ENCODE measurements at regions not wholly inside any gene's neighbourhood (a gene's known extent, or its start where the extent isn't known, plus 50 kb on each side); places are given as distances from the start of the nearest gene placed in this dataset.

DNA sequence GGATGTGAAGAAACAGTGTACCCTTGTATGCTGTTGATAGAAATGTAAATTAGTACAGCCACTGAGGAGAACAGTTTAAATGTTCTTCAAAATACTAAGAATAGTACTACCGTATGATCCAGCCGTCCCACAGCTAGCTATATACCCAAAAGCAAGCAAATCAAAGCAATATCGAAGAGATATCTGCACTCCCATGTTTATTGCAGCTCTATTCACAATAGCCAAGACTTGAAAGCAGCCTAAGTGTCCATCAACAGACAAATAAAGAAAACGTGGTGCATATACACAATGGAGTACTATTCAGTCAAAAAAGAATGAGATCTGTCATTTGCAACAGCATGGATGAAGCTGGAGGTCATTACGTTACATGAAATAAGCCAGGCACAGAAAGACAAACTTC, 88.5 kb upstream of the SLC38A4 start:
- H3K9me3 ChIP-seq (ENCODE audit: insufficient read depth, low read length): no peaks in the 10 kb centered on the region
- H3K9ac ChIP-seq (ENCODE audit: low read length): no peak overlapping the region
- no peak overlapping the region for H2AFZ ChIP-seq (ENCODE audit: low read depth, low read length)
- H3K27ac ChIP-seq (ENCODE audit: low read length): no peak overlapping the region
- no peaks in the 10 kb centered on the region for H3K36me3 ChIP-seq (replicated peaks; ENCODE audit: low read depth, low read length)
- H3K4me2 ChIP-seq (ENCODE audit: low read length): no peak overlapping the region
- TF ChIP-seq EZH2phosphoT487 (IDR thresholded peaks at IDR 0.05; ENCODE audit: low read depth): no peak
- TF ChIP-seq, protein P1, sequence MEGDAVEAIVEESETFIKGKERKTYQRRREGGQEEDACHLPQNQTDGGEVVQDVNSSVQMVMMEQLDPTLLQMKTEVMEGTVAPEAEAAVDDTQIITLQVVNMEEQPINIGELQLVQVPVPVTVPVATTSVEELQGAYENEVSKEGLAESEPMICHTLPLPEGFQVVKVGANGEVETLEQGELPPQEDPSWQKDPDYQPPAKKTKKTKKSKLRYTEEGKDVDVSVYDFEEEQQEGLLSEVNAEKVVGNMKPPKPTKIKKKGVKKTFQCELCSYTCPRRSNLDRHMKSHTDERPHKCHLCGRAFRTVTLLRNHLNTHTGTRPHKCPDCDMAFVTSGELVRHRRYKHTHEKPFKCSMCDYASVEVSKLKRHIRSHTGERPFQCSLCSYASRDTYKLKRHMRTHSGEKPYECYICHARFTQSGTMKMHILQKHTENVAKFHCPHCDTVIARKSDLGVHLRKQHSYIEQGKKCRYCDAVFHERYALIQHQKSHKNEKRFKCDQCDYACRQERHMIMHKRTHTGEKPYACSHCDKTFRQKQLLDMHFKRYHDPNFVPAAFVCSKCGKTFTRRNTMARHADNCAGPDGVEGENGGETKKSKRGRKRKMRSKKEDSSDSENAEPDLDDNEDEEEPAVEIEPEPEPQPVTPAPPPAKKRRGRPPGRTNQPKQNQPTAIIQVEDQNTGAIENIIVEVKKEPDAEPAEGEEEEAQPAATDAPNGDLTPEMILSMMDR (IDR thresholded peaks at IDR 0.05; ENCODE audit: low read depth, low read length): no peak
- no peaks in the 10 kb centered on the region for H3K27me3 ChIP-seq (ENCODE audit: low read depth, low read length)
- H3K79me2 ChIP-seq (ENCODE audit: low read length): no peaks in the 10 kb centered on the region
- H3K4me3 ChIP-seq (ENCODE audit: low read length): no peak overlapping the region
- H3K4me1 ChIP-seq (ENCODE audit: low read length): no peaks in the 10 kb centered on the region
- no peaks in the 10 kb centered on the region for H4K20me1 ChIP-seq (ENCODE audit: insufficient read depth, low read length)

GRCh38 chr12:46915082-46915481, 89.3 kb upstream of the SLC38A4 start:
- Histone ChIP-seq H3K4me1 (ENCODE audit: low read length) (peaks cover 7% of the 10 kb centered on the region), H4K20me1 (ENCODE audit: insufficient read depth, low read length) (no peaks in the 10 kb centered on the region), H3K27ac (ENCODE audit: low read length) (no peak overlapping the region), H3K4me2 (ENCODE audit: low read length) (no peak overlapping the region), H3K9me3 (ENCODE audit: insufficient read depth, low read length) (no peaks in the 10 kb centered on the region), H2AFZ (ENCODE audit: low read depth, low read length) (no peak overlapping the region), H3K27me3 (ENCODE audit: low read depth, low read length) (no peaks in the 10 kb centered on the region), H3K9ac (ENCODE audit: low read length) (no peak overlapping the region), H3K79me2 (ENCODE audit: low read length) (no peaks in the 10 kb centered on the region), H3K36me3 (replicated peaks; ENCODE audit: low read depth, low read length) (no peaks in the 10 kb centered on the region), H3K4me3 (ENCODE audit: low read length) (no peak overlapping the region)
- no peak for TF ChIP-seq EZH2phosphoT487 (IDR thresholded peaks at IDR 0.05; ENCODE audit: low read depth)
- TF ChIP-seq, protein P1 (IDR thresholded peaks at IDR 0.05; ENCODE audit: low read depth, low read length): no peak

- Histone ChIP-seq H3K79me2 (ENCODE audit: low read length) (no peaks in the 10 kb centered on the region), H3K4me2 (ENCODE audit: low read length) (no peak overlapping the region), H3K9me3 (ENCODE audit: insufficient read depth, low read length) (no peaks in the 10 kb centered on the region), H3K27me3 (ENCODE audit: low read depth, low read length) (no peaks in the 10 kb centered on the region), H2AFZ (ENCODE audit: low read depth, low read length) (no peak overlapping the region), H3K9ac (ENCODE audit: low read length) (no peak overlapping the region), H3K27ac (ENCODE audit: low read length) (no peak overlapping the region), H3K4me3 (ENCODE audit: low read length) (no peak overlapping the region), H4K20me1 (ENCODE audit: insufficient read depth, low read length) (no peaks in the 10 kb centered on the region), H3K36me3 (replicated peaks; ENCODE audit: low read depth, low read length) (no peaks in the 10 kb centered on the region), H3K4me1 (ENCODE audit: low read length) (peaks cover 15% of the 10 kb centered on the region)
- no peak for TF ChIP-seq EZH2phosphoT487 (IDR thresholded peaks at IDR 0.05; ENCODE audit: low read depth)
- TF ChIP-seq, protein P1 (IDR thresholded peaks at IDR 0.05; ENCODE audit: low read depth, low read length): no peak
These were observed 90.0 kb upstream of the SLC38A4 start for GRCh38 chr12:46915836-46916235.

DNA sequence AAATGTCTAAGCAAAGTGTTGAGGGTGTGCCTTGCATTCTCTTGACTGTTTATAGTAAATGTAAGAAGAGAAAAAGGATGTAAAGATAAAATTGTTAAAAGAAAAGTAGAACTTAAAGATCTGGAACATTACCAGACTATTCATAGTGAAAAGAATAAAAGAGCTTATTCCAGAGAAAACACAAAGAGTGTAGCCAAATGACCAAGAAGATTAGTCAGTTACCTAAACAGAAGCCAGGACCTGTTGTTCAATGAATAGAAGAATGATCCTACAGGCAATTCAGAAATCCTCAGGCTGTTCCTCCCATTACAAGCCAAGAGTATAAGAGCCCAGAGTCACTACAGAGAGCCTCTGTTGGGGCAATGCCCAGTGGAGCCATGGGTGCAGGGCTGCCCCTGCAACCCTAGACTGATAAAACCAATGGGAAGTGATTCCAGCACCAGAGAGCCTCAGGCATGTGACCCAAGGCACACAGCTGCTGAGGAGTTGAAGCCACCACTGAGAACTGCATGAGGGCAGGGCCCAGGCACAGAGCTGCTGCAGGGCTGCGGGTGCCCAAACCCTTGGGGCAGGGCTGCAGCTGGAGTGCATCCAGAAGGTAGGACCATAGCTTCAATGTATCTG, 91.1 kb upstream of the SLC38A4 start:
- Histone ChIP-seq H3K9me3 (ENCODE audit: insufficient read depth, low read length) (no peaks in the 10 kb centered on the region), H3K27ac (ENCODE audit: low read length) (no peak overlapping the region), H3K4me3 (ENCODE audit: low read length) (no peak overlapping the region), H3K79me2 (ENCODE audit: low read length) (no peaks in the 10 kb centered on the region), H3K9ac (ENCODE audit: low read length) (no peak overlapping the region), H3K4me1 (ENCODE audit: low read length) (peaks cover 19% of the 10 kb centered on the region), H4K20me1 (ENCODE audit: insufficient read depth, low read length) (no peaks in the 10 kb centered on the region), H3K4me2 (ENCODE audit: low read length) (no peak overlapping the region), H2AFZ (ENCODE audit: low read depth, low read length) (no peak overlapping the region), H3K36me3 (replicated peaks; ENCODE audit: low read depth, low read length) (no peaks in the 10 kb centered on the region), H3K27me3 (ENCODE audit: low read depth, low read length) (no peaks in the 10 kb centered on the region)
- TF ChIP-seq, protein P1 (IDR thresholded peaks at IDR 0.05; ENCODE audit: low read depth, low read length): no peak
- no peak for TF ChIP-seq EZH2phosphoT487 (IDR thresholded peaks at IDR 0.05; ENCODE audit: low read depth)
